HCT116 (cell line): ENCODE measurements at regions not wholly inside any gene's neighbourhood (a gene's known extent, or its start where the extent isn't known, plus 50 kb on each side); places are given as distances from the start of the nearest gene placed in this dataset.

Experiments
- ATAC-seq: fragments of 200-7000 bp; cut with Tn5 transposase; 2 replicates; pipeline ENCODE4 v1.9.1; 2020; ENCODE audit warnings: mild to moderate bottlenecking, moderate library complexity
- BruUV-seq: library from RNA; stranded (reverse); fragments of 400-500 nt; replicated peaks from 2 replicates; lab custom pipeline; 2021; lab: Mats Ljungman, UMichigan
- CTCF ChIA-PET: fragments of 300-600 bp; sonication (Branson Sonifier 250); formaldehyde crosslinking; loops from one replicate; lab custom pipeline; 2021; ENCODE audit warnings: antibody characterized with exemption; lab: Charles Lee
- POLR2A ChIA-PET: fragments of 300-600, 350-600 bp; sonication (Branson Sonifier 250); formaldehyde crosslinking; loops from one replicate; lab custom pipeline; 2021; ENCODE audit warnings: antibody characterized with exemption; lab: Charles Lee
- RAD21 ChIA-PET, 2 experiments: fragments of 300-600 bp; sonication (Branson Sonifier 250); formaldehyde crosslinking; loops; one replicate each; lab custom pipeline; 2023; ENCODE audit warnings: low total read pairs in 2 of 2; ENCODE audit not compliant: uncharacterized antibody in 2 of 2, unreplicated experiment in 2 of 2, low non-redundant PET in 1 of 2; lab: Charles Lee
- DNase-seq: peaks from one replicate; pipeline ENCODE4 v3.0.0-alpha.2; 2010; ENCODE audit warnings: low read depth, low spot score
- H2AFZ ChIP-seq: fragments of 200-600 bp; shearing (Covaris generic), sonication (generic); 2 replicates; pipeline ENCODE4 v1.6.1; 2017; ENCODE audit warnings: low read depth, mixed run types, mixed read lengths, antibody characterized with exemption, low read length; ENCODE audit not compliant: poor library complexity, severe bottlenecking
- H3K27ac ChIP-seq: 2 replicates; pipeline ENCODE4 v1.5.1; 2012; ENCODE audit warnings: low read depth, low read length
- H3K27me3 ChIP-seq: fragments of 200-600 bp; sonication (generic); 2 replicates; pipeline ENCODE4 v1.6.1; 2016; ENCODE audit warnings: mixed run types, low read length, mixed read lengths; ENCODE audit not compliant: insufficient read depth
- H3K36me3 ChIP-seq, 2 experiments: fragments of 200-500 bp in 1 of 2; fragments of 200-600 bp in 1 of 2; sonication (Bioruptor generic) in 1 of 2; sonication (generic) in 1 of 2; 2 replicates each; pipeline versions ENCODE4 v1.5.1 to v1.6.1; 2014 to 2016; ENCODE audit warnings: low read length in 2 of 2, inconsistent platforms in 1 of 2, mixed read lengths in 1 of 2, mixed run types in 1 of 2; ENCODE audit not compliant: insufficient read depth in 2 of 2, control insufficient read depth in 1 of 2
- H3K4me1 ChIP-seq, 2 experiments: fragments of 200-600 bp in 1 of 2; sonication (generic) in 1 of 2; 2 replicates each; pipeline versions ENCODE4 v1.5.1 to v1.6.1; 2012 to 2017; ENCODE audit warnings: low read length in 2 of 2, inconsistent platforms in 1 of 2, mild to moderate bottlenecking in 1 of 2, mixed read lengths in 1 of 2, mixed run types in 1 of 2, moderate library complexity in 1 of 2; ENCODE audit not compliant: insufficient read depth in 2 of 2, control insufficient read depth in 1 of 2
- H3K4me2 ChIP-seq: fragments of 200-600 bp; sonication (generic); 2 replicates; pipeline ENCODE4 v1.6.1; 2017; ENCODE audit warnings: mixed run types, low read length, mixed read lengths
- H3K4me3 ChIP-seq, 2 experiments: fragments of 200-600 bp in 1 of 2; sonication (generic) in 1 of 2; replicated peaks in 1 of 2; 2 replicates each; pipeline ENCODE4 v1.5.1; 2011 to 2016; ENCODE audit warnings: low read length in 2 of 2, control low read depth in 1 of 2, low read depth in 1 of 2, mild to moderate bottlenecking in 1 of 2, mixed read lengths in 1 of 2, mixed run types in 1 of 2
- H3K79me2 ChIP-seq: fragments of 200-600 bp; sonication (generic); 2 replicates; pipeline ENCODE4 v1.6.1; 2017; ENCODE audit warnings: mild to moderate bottlenecking, mixed run types, low read length, moderate library complexity, mixed read lengths; ENCODE audit not compliant: insufficient read depth
- H3K9ac ChIP-seq: fragments of 200-600 bp; sonication (generic); 2 replicates; pipeline ENCODE4 v1.6.1; 2016; ENCODE audit warnings: low read length, mixed read lengths
- H3K9me2 ChIP-seq: fragments of 200-600 bp; sonication (generic), shearing (Covaris generic); 2 replicates; pipeline ENCODE4 v1.6.1; 2017; ENCODE audit warnings: mixed run types, mild to moderate bottlenecking, moderate library complexity; ENCODE audit not compliant: insufficient read depth
- H3K9me3 ChIP-seq, 2 experiments: fragments of 200-500 bp in 1 of 2; fragments of 200-600 bp in 1 of 2; sonication (Bioruptor generic) in 1 of 2; sonication (generic) in 1 of 2; 2 replicates each; pipeline ENCODE4 v1.6.1; 2014 to 2017; ENCODE audit warnings: low read length in 2 of 2, mixed read lengths in 2 of 2, inconsistent platforms in 1 of 2, low read depth in 1 of 2, mild to moderate bottlenecking in 1 of 2, mixed run types in 1 of 2, moderate library complexity in 1 of 2; ENCODE audit not compliant: control insufficient read depth in 1 of 2, insufficient read depth in 1 of 2
- H4K20me1 ChIP-seq: fragments of 200-600 bp; sonication (generic), shearing (Covaris generic); 2 replicates; pipeline ENCODE4 v1.6.1; 2017; ENCODE audit warnings: mixed run types, mild to moderate bottlenecking, moderate library complexity; ENCODE audit not compliant: insufficient read depth
- EZH2 ChIP-seq: fragments of 200-600 bp; sonication (generic); IDR thresholded peaks from 2 replicates; pipeline ENCODE4 v1.6.1; 2017; ENCODE audit warnings: antibody characterized with exemption, mixed run types
- JUND ChIP-seq: IDR thresholded peaks from 2 replicates; pipeline ENCODE4 v1.6.1; 2012
- SRF ChIP-seq: IDR thresholded peaks from 2 replicates; pipeline ENCODE4 v1.6.1; 2012; ENCODE audit warnings: low read depth
- intact Hi-C: fragments of 100-400 bp; cut with micrococcal nuclease; formaldehyde crosslinking; loops from 2 replicates; pipeline ENCODE4 v1.10.0; 2022
- TF ChIP-seq, protein P1 (sequence below): IDR thresholded peaks from 2 replicates; pipeline ENCODE4 v1.6.1; 2011; ENCODE audit warnings: mild to moderate bottlenecking, low read length, moderate library complexity; ENCODE audit not compliant: insufficient replicate concordance; ENCODE audit errors: extremely low read depth

DNA sequence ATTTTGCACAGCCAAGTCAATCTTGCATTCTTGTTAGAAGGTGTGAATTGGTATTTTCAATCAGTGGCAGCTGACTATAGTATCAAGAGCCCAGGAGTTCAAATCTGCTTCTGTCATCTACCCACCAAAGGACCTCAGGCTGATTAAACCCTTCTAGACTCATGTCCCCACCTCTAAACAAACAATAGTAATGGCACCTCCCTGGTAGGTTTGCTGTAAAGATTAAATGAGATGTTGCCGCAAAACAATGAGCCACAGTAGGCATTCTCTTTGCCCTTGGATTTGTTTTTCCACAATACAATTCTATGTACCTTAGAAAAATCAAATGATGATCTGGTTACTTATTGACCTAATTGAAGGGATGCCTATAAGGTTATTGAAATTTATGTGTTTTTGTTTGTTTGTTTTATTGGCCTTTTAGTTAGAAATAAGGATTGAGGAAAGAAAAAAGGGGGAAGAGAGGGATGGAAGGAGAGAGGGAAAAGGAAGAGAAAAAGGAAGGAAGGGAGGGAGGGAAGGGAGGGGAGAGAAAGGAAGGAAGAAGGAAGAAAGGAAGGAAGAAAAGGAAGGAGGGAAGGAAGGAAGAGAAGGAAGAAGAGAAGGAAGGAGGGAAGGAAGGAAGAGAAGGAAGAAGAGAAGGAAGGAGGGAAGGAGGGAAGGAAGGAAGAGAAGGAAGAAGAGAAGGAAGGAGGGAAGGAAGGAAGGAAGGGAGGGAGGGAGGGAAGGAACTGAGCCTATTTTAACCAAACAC, 110.7 kb downstream of the ETS2 start:
- ATAC-seq (no peak), DNase-seq (no peak)
- H2AFZ ChIP-seq, result no peak overlapping the region
- H3K27ac ChIP-seq, result no peak overlapping the region
- H4K20me1 ChIP-seq, result no peaks in the 10 kb centered on the region
- no peak overlapping the region for H3K4me3 ChIP-seq
- H3K27me3 ChIP-seq, result no peaks in the 10 kb centered on the region
- intact Hi-C loops, result no loop called here
- H3K79me2 ChIP-seq, result no peaks in the 10 kb centered on the region
- ChIA-PET POLR2A (no interaction called here), RAD21 (no interaction called here), CTCF (no interaction called here)
- no peaks in the 10 kb centered on the region for H3K9me2 ChIP-seq
- H3K36me3 ChIP-seq, result no peaks in the 10 kb centered on the region
- no peak overlapping the region for H3K4me2 ChIP-seq
- no peak overlapping the region for H3K9ac ChIP-seq
- BruUV-seq, result no TSS peak
- peaks cover 53 to 61% of the 10 kb centered on the region in 2 experiments for H3K4me1 ChIP-seq
- H3K9me3 ChIP-seq, result no peaks in the 10 kb centered on the region
- TF ChIP-seq SRF (no peak), JUND (no peak)
- TF ChIP-seq, protein P1, sequence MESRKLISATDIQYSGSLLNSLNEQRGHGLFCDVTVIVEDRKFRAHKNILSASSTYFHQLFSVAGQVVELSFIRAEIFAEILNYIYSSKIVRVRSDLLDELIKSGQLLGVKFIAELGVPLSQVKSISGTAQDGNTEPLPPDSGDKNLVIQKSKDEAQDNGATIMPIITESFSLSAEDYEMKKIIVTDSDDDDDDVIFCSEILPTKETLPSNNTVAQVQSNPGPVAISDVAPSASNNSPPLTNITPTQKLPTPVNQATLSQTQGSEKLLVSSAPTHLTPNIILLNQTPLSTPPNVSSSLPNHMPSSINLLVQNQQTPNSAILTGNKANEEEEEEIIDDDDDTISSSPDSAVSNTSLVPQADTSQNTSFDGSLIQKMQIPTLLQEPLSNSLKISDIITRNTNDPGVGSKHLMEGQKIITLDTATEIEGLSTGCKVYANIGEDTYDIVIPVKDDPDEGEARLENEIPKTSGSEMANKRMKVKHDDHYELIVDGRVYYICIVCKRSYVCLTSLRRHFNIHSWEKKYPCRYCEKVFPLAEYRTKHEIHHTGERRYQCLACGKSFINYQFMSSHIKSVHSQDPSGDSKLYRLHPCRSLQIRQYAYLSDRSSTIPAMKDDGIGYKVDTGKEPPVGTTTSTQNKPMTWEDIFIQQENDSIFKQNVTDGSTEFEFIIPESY, result no peak
- TF ChIP-seq, all 23 proteins: peak for 0

DNA sequence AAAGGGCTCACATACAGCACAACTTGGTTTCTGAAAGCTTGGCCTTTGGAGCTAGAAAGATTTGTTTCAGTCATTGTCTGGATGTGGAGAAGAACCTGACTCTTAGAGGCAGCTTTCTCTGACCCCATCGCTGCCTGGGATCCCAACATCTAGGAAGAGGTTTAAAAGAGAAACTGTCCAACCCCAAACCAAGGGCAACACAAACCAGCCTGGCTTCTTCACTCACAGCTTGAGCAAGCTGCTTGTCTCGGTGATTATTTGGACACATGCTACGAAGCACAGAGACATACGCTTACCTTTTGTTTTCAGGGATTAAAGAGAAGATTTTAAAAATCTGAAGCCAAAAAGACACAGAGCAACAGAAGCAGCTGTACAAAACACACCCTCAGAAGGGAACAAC, 109.8 kb downstream of the ETS2 start:
- Histone ChIP-seq H3K9me2 (no peaks in the 10 kb centered on the region), H3K9me3 (no peaks in the 10 kb centered on the region), H3K79me2 (no peaks in the 10 kb centered on the region), H3K4me3 (no peak overlapping the region), H4K20me1 (no peaks in the 10 kb centered on the region), H3K4me1 (peaks cover 54 to 61% of the 10 kb centered on the region in 2 experiments), H3K4me2 (no peak overlapping the region), H3K27ac (no peak overlapping the region), H3K36me3 (no peaks in the 10 kb centered on the region), H3K27me3 (no peaks in the 10 kb centered on the region), H3K9ac (no peak overlapping the region), H2AFZ (no peak overlapping the region)
- no peak for DNase-seq
- RAD21 ChIA-PET, result no interaction called here
- CTCF ChIA-PET, result no interaction called here
- no peak for ATAC-seq
- POLR2A ChIA-PET, result interaction anchor here (1.3 kb wide), 1 partner anchor 128 kb away, joined by 4 read pairs; no protein-coding TSS in a partner anchor
- BruUV-seq, result no TSS peak
- no peak for TF ChIP-seq EZH2
- intact Hi-C loops, result no loop called here
